Suprapubic skin (tissue), 4 donors: ENCODE measurements at regions not wholly inside any gene's neighbourhood (a gene's known extent, or its start where the extent isn't known, plus 50 kb on each side); places are given as distances from the start of the nearest gene placed in this dataset.

Experiments
- DNase-seq, 2 donors: peaks; one replicate each; pipeline ENCODE4 v3.0.0-alpha.2; 2019; ENCODE audit warnings: low spot score in 2 of 2
- H3K27ac ChIP-seq: fragments of 200-600 bp; sonication (generic); one replicate; pipeline ENCODE4 v1.5.1; 2019
- H3K27me3 ChIP-seq: fragments of 200-600 bp; sonication (generic); one replicate; pipeline ENCODE4 v1.5.1; 2019
- H3K36me3 ChIP-seq: fragments of 200-600 bp; sonication (generic); one replicate; pipeline ENCODE4 v1.5.1; 2019
- H3K4me1 ChIP-seq: fragments of 200-600 bp; sonication (generic); one replicate; pipeline ENCODE4 v1.5.1; 2019
- H3K4me3 ChIP-seq: fragments of 200-600 bp; sonication (generic); one replicate; pipeline ENCODE4 v1.5.1; 2019; ENCODE audit warnings: mild to moderate bottlenecking
- H3K9me3 ChIP-seq: fragments of 200-600 bp; sonication (generic); one replicate; pipeline ENCODE4 v1.5.1; 2019
- EP300 ChIP-seq: sonication (generic); formaldehyde crosslinking; IDR thresholded peaks from one replicate; pipeline ENCODE4 v1.6.1; 2017; ENCODE audit warnings: antibody characterized with exemption
- POLR2A ChIP-seq, 2 donors: fragments of 450-650 bp; IDR thresholded peaks; one replicate each; pipeline ENCODE4 v1.6.1; 2017; ENCODE audit warnings: antibody characterized with exemption in 2 of 2, mild to moderate bottlenecking in 2 of 2, moderate library complexity in 2 of 2
- POLR2AphosphoS5 ChIP-seq, 3 donors: sonication (generic); formaldehyde crosslinking; IDR thresholded peaks; one replicate each; pipeline ENCODE4 v1.6.1; 2017; ENCODE audit warnings: antibody characterized with exemption in 3 of 3
- WGBS: methylation state at CpG from one replicate; pipeline ENCODE4 v1.1.5; 2018; 5-methylcytosine and 5-hydroxymethylcytosine counted together
- TF ChIP-seq, protein P1 (sequence below), 2 donors: fragments of 200-600 bp in 1 of 2; fragments of 450-650 bp in 1 of 2; sonication (generic) in 1 of 2; IDR thresholded peaks; one replicate each; pipeline ENCODE4 v1.5.1; 2016 to 2019; ENCODE audit warnings: antibody characterized with exemption in 2 of 2, mild to moderate bottlenecking in 1 of 2, moderate library complexity in 1 of 2

DNA sequence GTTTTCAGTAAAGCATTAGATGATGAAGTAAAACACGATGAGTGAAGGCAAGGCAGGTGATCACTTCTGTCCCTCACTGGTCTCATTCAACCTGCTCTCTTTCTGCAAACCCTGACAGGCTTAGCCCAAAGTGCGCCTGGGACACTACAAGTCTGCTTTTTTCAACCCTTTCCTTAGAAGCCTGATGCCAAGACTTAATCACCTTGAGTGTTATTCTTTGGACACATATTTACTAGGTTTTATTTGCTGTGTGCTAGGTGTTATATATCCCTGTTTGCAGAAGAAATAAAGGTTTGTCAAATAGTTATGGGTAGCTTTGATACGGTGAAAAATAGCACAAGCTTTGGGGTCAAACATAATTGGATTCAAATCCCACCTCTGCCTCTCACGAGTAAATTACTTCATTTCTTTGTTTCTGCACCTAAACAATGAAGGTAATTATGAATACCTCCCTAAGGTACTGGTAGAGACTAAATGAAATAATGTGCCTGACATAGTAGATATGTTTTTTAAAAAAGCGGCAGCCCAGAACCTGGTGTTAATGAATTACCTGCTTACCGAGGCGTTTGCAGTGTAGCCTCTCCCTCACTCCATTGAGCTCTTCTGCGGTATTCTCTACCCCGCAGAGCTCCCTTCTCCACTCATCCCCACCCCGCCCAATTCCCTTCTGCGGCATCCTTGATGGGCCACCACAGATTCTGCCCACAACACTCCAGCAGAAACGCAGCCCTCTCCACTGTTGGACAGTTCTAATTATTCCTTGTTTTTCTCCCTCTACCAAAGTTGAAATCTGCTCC, 269.0 kb upstream of the TPM1 start:
- no peaks in the 10 kb centered on the region for H3K4me1 ChIP-seq
- H3K27ac ChIP-seq: no peak overlapping the region
- H3K4me3 ChIP-seq: no peak overlapping the region
- H3K9me3 ChIP-seq: no peaks in the 10 kb centered on the region
- no peak for DNase-seq
- WGBS: 92% methylated on average over 12 of the region's 12 CpGs
- no peaks in the 10 kb centered on the region for H3K27me3 ChIP-seq
- H3K36me3 ChIP-seq: peaks cover 13% of the 10 kb centered on the region
- TF ChIP-seq POLR2A (IDR thresholded peaks at IDR 0.05): no peak

- no peaks in the 10 kb centered on the region for H3K27me3 ChIP-seq
- no peak for DNase-seq
- no peak overlapping the region for H3K4me3 ChIP-seq
- no peaks in the 10 kb centered on the region for H3K4me1 ChIP-seq
- 82% methylated on average over 1 of the region's 1 CpG for WGBS
- no peak for TF ChIP-seq POLR2AphosphoS5 (IDR thresholded peaks at IDR 0.05)
- peaks cover 13% of the 10 kb centered on the region for H3K36me3 ChIP-seq
- H3K27ac ChIP-seq: no peak overlapping the region
- H3K9me3 ChIP-seq: no peaks in the 10 kb centered on the region
Measured at GRCh38 chr15:62775932-62776331, 266.6 kb upstream of the TPM1 start.

DNA sequence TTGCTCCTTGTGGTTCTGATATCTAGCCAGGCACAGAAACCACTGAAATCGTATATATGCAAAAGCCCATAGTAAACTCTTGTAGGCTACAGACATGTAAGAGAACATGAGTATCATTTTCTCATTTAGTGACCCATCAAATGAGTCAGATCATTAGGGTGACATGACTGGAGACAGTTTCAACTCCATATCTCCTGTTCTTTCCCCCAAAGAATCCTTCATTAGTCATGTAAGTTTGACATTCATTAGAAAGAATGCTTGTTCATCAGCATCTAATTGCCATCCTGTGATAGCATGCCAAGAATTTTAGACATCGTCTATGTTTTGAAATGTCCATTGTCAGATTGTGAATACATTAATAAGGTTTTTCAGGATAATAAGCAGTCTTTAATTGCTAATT, 264.9 kb upstream of the TPM1 start:
- no peak for TF ChIP-seq EP300
- TF ChIP-seq, protein P1, sequence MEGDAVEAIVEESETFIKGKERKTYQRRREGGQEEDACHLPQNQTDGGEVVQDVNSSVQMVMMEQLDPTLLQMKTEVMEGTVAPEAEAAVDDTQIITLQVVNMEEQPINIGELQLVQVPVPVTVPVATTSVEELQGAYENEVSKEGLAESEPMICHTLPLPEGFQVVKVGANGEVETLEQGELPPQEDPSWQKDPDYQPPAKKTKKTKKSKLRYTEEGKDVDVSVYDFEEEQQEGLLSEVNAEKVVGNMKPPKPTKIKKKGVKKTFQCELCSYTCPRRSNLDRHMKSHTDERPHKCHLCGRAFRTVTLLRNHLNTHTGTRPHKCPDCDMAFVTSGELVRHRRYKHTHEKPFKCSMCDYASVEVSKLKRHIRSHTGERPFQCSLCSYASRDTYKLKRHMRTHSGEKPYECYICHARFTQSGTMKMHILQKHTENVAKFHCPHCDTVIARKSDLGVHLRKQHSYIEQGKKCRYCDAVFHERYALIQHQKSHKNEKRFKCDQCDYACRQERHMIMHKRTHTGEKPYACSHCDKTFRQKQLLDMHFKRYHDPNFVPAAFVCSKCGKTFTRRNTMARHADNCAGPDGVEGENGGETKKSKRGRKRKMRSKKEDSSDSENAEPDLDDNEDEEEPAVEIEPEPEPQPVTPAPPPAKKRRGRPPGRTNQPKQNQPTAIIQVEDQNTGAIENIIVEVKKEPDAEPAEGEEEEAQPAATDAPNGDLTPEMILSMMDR (IDR thresholded peaks at IDR 0.05): no peak
- no peak for TF ChIP-seq POLR2AphosphoS5 (IDR thresholded peaks at IDR 0.05)
- no peak for TF ChIP-seq POLR2A (IDR thresholded peaks at IDR 0.05)
- H3K4me3 ChIP-seq: no peak overlapping the region
- WGBS: 65% methylated on average over 2 of the region's 2 CpGs
- H3K4me1 ChIP-seq: peaks cover 8% of the 10 kb centered on the region
- H3K36me3 ChIP-seq: peaks cover 9% of the 10 kb centered on the region
- DNase-seq: no peak
- no peaks in the 10 kb centered on the region for H3K27me3 ChIP-seq
- H3K27ac ChIP-seq: no peak overlapping the region
- H3K9me3 ChIP-seq: no peaks in the 10 kb centered on the region

DNA sequence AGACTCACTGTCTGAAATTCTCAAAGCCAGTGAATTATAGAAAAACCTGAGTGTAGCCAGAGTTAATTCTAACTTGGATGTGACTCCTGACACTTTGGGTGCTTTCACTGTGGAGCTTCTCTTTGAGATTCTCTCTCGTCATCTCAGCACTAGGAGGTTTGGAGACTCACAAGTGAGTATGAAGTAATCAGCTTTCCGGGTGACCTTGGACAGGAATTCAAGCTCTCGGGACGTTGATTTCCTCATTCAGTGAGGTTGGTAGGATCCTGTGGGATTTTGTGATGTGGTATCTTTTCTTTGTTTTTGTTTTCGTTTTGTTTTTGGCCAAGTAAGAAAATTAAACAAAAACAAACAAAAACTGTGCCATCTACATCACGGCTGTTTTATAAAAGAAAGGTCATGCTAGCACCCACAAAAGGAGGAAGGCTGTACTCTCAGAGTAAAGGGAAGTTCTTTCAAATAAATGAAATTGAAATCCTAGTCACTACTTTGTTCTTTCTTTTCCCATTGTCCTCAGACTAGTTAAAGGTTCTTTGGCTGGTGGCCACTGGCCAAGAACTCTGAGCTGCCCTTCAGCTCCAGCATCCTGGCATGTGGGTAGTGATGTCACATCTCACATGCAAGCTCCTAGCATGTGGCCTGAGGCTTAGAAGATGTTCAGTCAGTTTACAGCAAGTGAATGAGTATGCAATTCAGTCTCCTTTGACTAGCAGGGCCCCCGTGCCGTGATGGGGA, 263.3 kb upstream of the TPM1 start:
- WGBS: 66% methylated on average over 8 of the region's 8 CpGs
- no peak for TF ChIP-seq EP300
- no peak for TF ChIP-seq POLR2A (IDR thresholded peaks at IDR 0.05)
- TF ChIP-seq, protein P1 (IDR thresholded peaks at IDR 0.05): no peak
- H3K9me3 ChIP-seq: no peaks in the 10 kb centered on the region
- no peaks in the 10 kb centered on the region for H3K27me3 ChIP-seq
- no peak overlapping the region for H3K4me3 ChIP-seq
- H3K36me3 ChIP-seq: peaks cover 4% of the 10 kb centered on the region
- no peak for DNase-seq
- peaks cover 8% of the 10 kb centered on the region for H3K4me1 ChIP-seq
- no peak overlapping the region for H3K27ac ChIP-seq

DNA sequence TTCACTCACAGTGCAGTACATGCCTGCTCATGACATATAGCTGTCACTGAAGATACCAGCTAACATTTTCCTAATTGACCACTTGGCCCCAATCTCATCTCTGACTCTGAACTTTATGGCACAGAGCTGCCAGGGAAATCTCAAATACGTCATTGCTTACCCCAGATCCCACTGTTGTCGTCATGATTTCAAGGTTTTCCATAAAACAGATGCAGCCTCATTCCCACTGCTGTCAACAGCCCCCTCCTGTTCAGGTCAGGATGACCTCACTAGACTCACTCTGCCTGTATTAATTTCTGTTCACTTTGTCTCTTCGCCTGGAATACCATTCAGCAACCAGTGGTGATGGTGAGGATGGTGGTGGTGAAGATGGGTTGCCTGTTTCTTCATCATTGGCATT, 262.6 kb upstream of the TPM1 start:
- 81% methylated on average over 3 of the region's 3 CpGs for WGBS
- TF ChIP-seq POLR2AphosphoS5 (IDR thresholded peaks at IDR 0.05): no peak
- TF ChIP-seq POLR2A (IDR thresholded peaks at IDR 0.05): no peak
- TF ChIP-seq, protein P1 (IDR thresholded peaks at IDR 0.05): no peak
- no peak for TF ChIP-seq EP300
- H3K9me3 ChIP-seq: no peaks in the 10 kb centered on the region
- H3K4me1 ChIP-seq: peaks cover 8% of the 10 kb centered on the region
- H3K4me3 ChIP-seq: no peak overlapping the region
- H3K27ac ChIP-seq: no peak overlapping the region
- H3K36me3 ChIP-seq: peaks cover 4% of the 10 kb centered on the region
- H3K27me3 ChIP-seq: no peaks in the 10 kb centered on the region
- no peak for DNase-seq

DNA sequence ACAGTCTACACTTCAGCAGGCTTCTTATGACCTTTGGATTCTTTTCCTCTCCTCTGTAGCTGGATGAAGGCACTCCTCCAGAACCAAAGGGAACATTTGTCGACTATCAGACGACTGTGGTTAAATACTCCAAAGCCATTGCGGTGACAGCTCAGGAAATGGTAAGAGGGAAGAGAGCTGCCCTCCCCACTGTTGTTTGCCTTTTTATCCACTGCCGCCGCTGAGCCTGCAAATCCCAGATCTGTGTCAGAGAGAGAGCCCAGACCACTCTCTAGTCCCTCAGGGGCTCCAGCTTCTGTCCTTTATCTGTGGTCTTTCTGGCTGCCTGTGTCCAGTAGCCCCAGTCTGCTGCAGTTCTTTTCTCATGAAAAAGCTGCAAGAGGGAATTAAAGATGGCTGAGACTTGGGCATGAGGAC, 261.5 kb upstream of the TPM1 start:
- peaks cover 4% of the 10 kb centered on the region for H3K36me3 ChIP-seq
- DNase-seq: no peak

More for the DNA sequence above, 261.5 kb upstream of the TPM1 start:
- Histone ChIP-seq H3K4me3 (no peak overlapping the region), H3K4me1 (peaks cover 8% of the 10 kb centered on the region), H3K27me3 (no peaks in the 10 kb centered on the region), H3K9me3 (no peaks in the 10 kb centered on the region), H3K27ac (no peak overlapping the region)
- TF ChIP-seq EP300 (no peak), POLR2AphosphoS5 (IDR thresholded peaks at IDR 0.05) (no peak), POLR2A (IDR thresholded peaks at IDR 0.05) (no peak)
- TF ChIP-seq, protein P1 (IDR thresholded peaks at IDR 0.05): no peak
- WGBS: 79% methylated on average over 5 of the region's 5 CpGs
